ENCODE measurements at regions not wholly inside any gene's neighbourhood (a gene's known extent, or its start where the extent isn't known, plus 50 kb on each side); places are given as distances from the start of the nearest gene placed in this dataset.
A peak's percentile ranks its signal among the peaks of the same experiment; 100 is the strongest.

GRCh38 chr5:8689773-8690172, 820.8 kb downstream of the MTRR start:
- Histone ChIP-seq H2AFZ (ENCODE audit: low read depth, low read length) (no peak overlapping the region), H3K36me3 (replicated peaks; ENCODE audit: low read depth, low read length) (no peaks in the 10 kb centered on the region), H3K9ac (ENCODE audit: low read length) (no peak overlapping the region), H3K79me2 (ENCODE audit: low read length) (no peaks in the 10 kb centered on the region), H4K20me1 (ENCODE audit: insufficient read depth, low read length) (no peaks in the 10 kb centered on the region), H3K27me3 (ENCODE audit: low read depth, low read length) (no peaks in the 10 kb centered on the region), H3K4me3 (ENCODE audit: low read length) (no peak overlapping the region), H3K4me2 (ENCODE audit: low read length) (no peak overlapping the region), H3K4me1 (ENCODE audit: low read length) (peaks cover 20% of the 10 kb centered on the region; the same call in 1 of the 2 replicates), H3K27ac (ENCODE audit: low read length) (no peak overlapping the region), H3K9me3 (ENCODE audit: insufficient read depth, low read length) (no peaks in the 10 kb centered on the region)
- no peak for TF ChIP-seq EZH2phosphoT487 (IDR thresholded peaks at IDR 0.05; ENCODE audit: low read depth)
- no peak for TF ChIP-seq CTCF (IDR thresholded peaks at IDR 0.05; ENCODE audit: low read depth, low read length)

GRCh38 chr5:8691221-8691620, 822.3 kb downstream of the MTRR start:
- Histone ChIP-seq H2AFZ (ENCODE audit: low read depth, low read length) (no peak overlapping the region), H3K36me3 (replicated peaks; ENCODE audit: low read depth, low read length) (no peaks in the 10 kb centered on the region), H3K4me1 (ENCODE audit: low read length) (peaks cover 20% of the 10 kb centered on the region; the same call in 1 of the 2 replicates), H4K20me1 (ENCODE audit: insufficient read depth, low read length) (no peaks in the 10 kb centered on the region), H3K79me2 (ENCODE audit: low read length) (no peaks in the 10 kb centered on the region), H3K27me3 (ENCODE audit: low read depth, low read length) (no peaks in the 10 kb centered on the region), H3K9me3 (ENCODE audit: insufficient read depth, low read length) (no peaks in the 10 kb centered on the region), H3K9ac (ENCODE audit: low read length) (no peak overlapping the region), H3K27ac (ENCODE audit: low read length) (peak overlapping the region; percentile 66), H3K4me3 (ENCODE audit: low read length) (no peak overlapping the region), H3K4me2 (ENCODE audit: low read length) (peak overlapping the region; percentile 22; the same call in 1 of the 2 replicates)
- no peak for TF ChIP-seq EZH2phosphoT487 (IDR thresholded peaks at IDR 0.05; ENCODE audit: low read depth)
- TF ChIP-seq CTCF (IDR thresholded peaks at IDR 0.05; ENCODE audit: low read depth, low read length), result no peak

GRCh38 chr5:8693341-8693844, 824.4 kb downstream of the MTRR start:
- H3K9me3 ChIP-seq (ENCODE audit: insufficient read depth, low read length), result no peaks in the 10 kb centered on the region
- H3K79me2 ChIP-seq (ENCODE audit: low read length), result no peaks in the 10 kb centered on the region
- H3K27me3 ChIP-seq (ENCODE audit: low read depth, low read length), result no peaks in the 10 kb centered on the region
- H3K9ac ChIP-seq (ENCODE audit: low read length), result peak overlapping the region; percentile 14; the same call in 1 of the 2 replicates
- H3K4me3 ChIP-seq (ENCODE audit: low read length), result no peak overlapping the region
- no peak overlapping the region for H2AFZ ChIP-seq (ENCODE audit: low read depth, low read length)
- peaks cover 20% of the 10 kb centered on the region; the same call in 1 of the 2 replicates for H3K4me1 ChIP-seq (ENCODE audit: low read length)
- peak overlapping the region; percentile 66 for H3K27ac ChIP-seq (ENCODE audit: low read length)
- no peak for TF ChIP-seq EZH2phosphoT487 (IDR thresholded peaks at IDR 0.05; ENCODE audit: low read depth)
- TF ChIP-seq CTCF (IDR thresholded peaks at IDR 0.05; ENCODE audit: low read depth, low read length), result no peak
- H3K4me2 ChIP-seq (ENCODE audit: low read length), result peak overlapping the region; percentile 36; the same call in 1 of the 2 replicates
- no peaks in the 10 kb centered on the region for H3K36me3 ChIP-seq (replicated peaks; ENCODE audit: low read depth, low read length)
- H4K20me1 ChIP-seq (ENCODE audit: insufficient read depth, low read length), result no peaks in the 10 kb centered on the region

- H4K20me1 ChIP-seq (ENCODE audit: insufficient read depth, low read length), result no peaks in the 10 kb centered on the region
- H3K79me2 ChIP-seq (ENCODE audit: low read length), result no peaks in the 10 kb centered on the region
- no peak overlapping the region for H2AFZ ChIP-seq (ENCODE audit: low read depth, low read length)
- no peak overlapping the region for H3K4me2 ChIP-seq (ENCODE audit: low read length)
- no peaks in the 10 kb centered on the region for H3K36me3 ChIP-seq (replicated peaks; ENCODE audit: low read depth, low read length)
- no peak overlapping the region for H3K4me3 ChIP-seq (ENCODE audit: low read length)
- peaks cover 20% of the 10 kb centered on the region; the same call in 1 of the 2 replicates for H3K4me1 ChIP-seq (ENCODE audit: low read length)
- no peak for TF ChIP-seq CTCF (IDR thresholded peaks at IDR 0.05; ENCODE audit: low read depth, low read length)
- no peak for TF ChIP-seq EZH2phosphoT487 (IDR thresholded peaks at IDR 0.05; ENCODE audit: low read depth)
- no peaks in the 10 kb centered on the region for H3K27me3 ChIP-seq (ENCODE audit: low read depth, low read length)
- H3K9me3 ChIP-seq (ENCODE audit: insufficient read depth, low read length), result no peaks in the 10 kb centered on the region
- no peak overlapping the region for H3K27ac ChIP-seq (ENCODE audit: low read length)
- no peak overlapping the region for H3K9ac ChIP-seq (ENCODE audit: low read length)
These were observed 825.6 kb downstream of the MTRR start for GRCh38 chr5:8694545-8694944.
